H1 (cell line): ENCODE measurements at regions not wholly inside any gene's neighbourhood (a gene's known extent, or its start where the extent isn't known, plus 50 kb on each side); places are given as distances from the start of the nearest gene placed in this dataset.

Source experiments
- KDM5A ChIP-seq: fragments of 200-600 bp; IDR thresholded peaks from 2 replicates; pipeline ENCODE4 v1.7.1; 2012; ENCODE audit warnings: mild to moderate bottlenecking, low read length, inconsistent platforms, mixed read lengths
- POLR2AphosphoS5 ChIP-seq: IDR thresholded peaks from 2 replicates; pipeline ENCODE4 v1.6.1; 2011; ENCODE audit warnings: low read depth, low read length

- TF ChIP-seq POLR2AphosphoS5 (no peak), KDM5A (no peak)
- TF ChIP-seq, all 59 proteins: peak for 0
Measured at GRCh38 chr12:24489939-24490338, 459.0 kb downstream of the BCAT1 start (continued).
